WI38 (cell line): ENCODE measurements at regions not wholly inside any gene's neighbourhood (a gene's known extent, or its start where the extent isn't known, plus 50 kb on each side); places are given as distances from the start of the nearest gene placed in this dataset.

Experiments used
- H3K4me3 ChIP-seq: 2 replicates; pipeline ENCODE4 v1.5.1; 2011; ENCODE audit warnings: low read depth, mild to moderate bottlenecking, control low read depth, low read length
- TF ChIP-seq, protein P1 (sequence below): IDR thresholded peaks from 2 replicates; pipeline ENCODE4 v1.5.1; 2012; ENCODE audit warnings: low read depth, mild to moderate bottlenecking, control low read depth, low read length

DNA sequence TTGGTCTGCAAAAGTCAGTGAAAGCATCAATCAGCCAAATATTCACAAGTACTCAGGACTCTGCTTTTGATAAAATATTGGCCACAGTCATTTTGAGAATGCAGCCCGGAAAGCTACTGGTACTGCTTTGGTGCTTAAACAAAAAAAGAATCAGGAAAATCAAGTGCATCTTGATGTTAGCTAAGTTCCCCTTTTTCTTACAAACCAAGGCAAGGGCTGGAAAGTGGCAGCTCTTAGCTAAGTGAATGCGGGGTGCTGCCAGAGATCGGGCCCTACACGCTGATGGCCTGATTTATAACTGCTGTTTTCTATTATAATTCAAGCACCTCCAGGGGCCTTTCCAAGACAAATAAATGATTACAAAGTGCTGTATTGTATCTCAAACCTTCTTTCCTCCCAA lies 136.8 kb upstream of the MGMT start:
- TF ChIP-seq, protein P1, sequence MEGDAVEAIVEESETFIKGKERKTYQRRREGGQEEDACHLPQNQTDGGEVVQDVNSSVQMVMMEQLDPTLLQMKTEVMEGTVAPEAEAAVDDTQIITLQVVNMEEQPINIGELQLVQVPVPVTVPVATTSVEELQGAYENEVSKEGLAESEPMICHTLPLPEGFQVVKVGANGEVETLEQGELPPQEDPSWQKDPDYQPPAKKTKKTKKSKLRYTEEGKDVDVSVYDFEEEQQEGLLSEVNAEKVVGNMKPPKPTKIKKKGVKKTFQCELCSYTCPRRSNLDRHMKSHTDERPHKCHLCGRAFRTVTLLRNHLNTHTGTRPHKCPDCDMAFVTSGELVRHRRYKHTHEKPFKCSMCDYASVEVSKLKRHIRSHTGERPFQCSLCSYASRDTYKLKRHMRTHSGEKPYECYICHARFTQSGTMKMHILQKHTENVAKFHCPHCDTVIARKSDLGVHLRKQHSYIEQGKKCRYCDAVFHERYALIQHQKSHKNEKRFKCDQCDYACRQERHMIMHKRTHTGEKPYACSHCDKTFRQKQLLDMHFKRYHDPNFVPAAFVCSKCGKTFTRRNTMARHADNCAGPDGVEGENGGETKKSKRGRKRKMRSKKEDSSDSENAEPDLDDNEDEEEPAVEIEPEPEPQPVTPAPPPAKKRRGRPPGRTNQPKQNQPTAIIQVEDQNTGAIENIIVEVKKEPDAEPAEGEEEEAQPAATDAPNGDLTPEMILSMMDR, result no peak
- H3K4me3 ChIP-seq, result no peak overlapping the region

DNA sequence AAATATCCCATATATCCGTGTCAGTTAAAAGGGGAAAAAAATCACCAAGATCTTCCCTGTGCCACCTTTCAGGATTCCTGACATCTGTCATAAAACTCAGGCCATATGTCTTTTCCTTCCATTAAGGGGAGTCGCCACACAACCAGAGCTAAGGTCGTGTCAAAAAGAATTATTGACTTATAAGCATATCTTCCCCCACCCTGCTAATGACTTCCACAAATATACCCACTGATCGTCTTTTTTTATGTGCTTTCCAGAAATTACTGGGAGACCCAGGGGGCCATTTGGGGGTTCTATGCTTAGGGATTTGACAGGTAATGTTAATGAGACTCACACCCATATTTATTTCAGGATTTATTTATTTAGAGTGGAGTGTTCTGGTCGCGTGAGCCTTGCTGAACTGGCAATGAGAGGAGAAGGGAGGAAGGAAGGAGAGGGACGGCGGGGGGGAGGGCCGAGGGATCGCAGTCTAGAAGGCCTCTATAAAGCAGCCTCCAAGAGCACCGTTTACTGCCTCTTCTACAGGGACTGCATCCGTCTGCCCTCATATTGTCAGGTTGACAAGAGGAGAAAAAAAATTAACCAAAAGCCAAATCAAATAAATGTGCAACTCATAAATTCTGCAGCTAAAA lies 135.7 kb upstream of the MGMT start:
- TF ChIP-seq, protein P1, result no peak
- H3K4me3 ChIP-seq, result no peak overlapping the region

DNA sequence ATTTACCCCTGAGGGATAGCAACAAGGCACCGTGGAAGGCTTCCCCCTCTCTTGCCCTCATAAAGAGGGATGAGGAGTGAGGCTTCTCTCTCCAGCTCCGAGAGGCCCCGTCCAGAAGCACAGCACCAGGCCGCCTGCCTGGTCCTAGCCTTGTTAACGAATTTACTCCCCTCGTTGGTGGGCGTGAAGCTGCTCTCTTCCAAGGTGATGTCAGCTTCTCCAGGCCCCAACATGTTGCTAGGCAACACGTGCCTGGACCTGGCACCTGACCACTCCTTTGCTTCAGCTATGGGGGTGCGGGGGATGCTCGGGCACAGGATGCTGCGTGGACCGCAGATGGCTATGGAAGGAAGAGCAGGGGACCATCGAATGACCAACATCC lies 135.2 kb upstream of the MGMT start:
- TF ChIP-seq, protein P1, result no peak
- H3K4me3 ChIP-seq, result no peak overlapping the region

DNA sequence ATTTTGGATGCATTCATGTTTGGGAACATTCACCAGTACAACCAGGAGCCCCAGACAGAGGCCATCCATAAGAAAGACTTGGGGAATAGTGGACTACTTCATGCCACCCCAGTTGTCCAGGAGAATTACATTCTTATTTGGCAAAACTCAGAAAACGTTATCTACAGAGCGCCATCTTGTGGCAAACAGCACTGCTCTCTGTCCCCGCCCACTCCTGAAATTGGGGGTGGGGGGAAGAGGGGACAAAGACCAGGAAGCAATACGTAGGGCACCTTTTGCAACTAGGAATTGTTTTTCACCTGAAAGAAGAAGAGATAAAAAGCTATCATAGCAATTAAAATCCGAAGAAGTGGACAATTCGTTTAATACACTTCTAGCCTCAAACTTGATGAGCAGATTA lies 134.6 kb upstream of the MGMT start:
- TF ChIP-seq, protein P1, result no peak
- no peak overlapping the region for H3K4me3 ChIP-seq

DNA sequence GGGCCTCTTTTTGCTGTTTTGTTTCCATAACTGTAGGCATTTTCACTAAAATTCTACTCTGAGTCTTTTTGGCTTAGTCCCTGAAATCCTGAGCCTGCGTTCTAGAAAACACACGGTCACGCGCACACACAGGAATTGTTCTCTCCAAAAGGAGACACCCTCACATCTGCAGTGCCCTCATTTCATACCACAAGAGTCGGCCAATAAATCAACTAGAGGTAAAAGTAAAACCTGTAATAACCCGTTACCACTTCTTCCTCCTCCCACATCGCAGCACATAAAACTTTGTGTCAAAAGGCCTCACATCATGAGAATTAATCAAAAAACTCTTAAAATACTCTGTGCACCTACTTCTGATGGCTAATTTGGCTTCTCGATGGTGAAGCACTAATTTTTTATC lies 133.3 kb upstream of the MGMT start:
- TF ChIP-seq, protein P1, result no peak
- no peak overlapping the region for H3K4me3 ChIP-seq

DNA sequence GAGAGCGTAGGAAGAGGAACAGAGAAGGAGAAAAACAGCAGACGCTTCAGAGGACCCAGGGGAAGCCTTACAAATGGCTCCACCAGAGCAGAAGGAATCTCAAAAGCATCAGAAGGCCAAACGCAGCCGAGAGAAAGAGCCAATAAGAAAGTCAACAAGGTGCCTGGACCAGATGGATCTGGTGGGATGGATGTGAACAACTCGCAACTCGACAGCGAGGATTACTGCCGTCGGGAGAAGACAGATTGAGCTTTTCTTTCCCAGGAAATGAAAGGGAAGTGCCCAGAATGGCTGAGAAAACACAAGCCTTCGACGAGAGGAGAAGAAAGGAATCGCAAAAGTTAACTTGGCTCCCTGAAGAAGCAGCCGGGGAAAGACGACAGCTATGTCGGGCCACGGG lies 132.8 kb upstream of the MGMT start:
- H3K4me3 ChIP-seq, result no peak overlapping the region
- TF ChIP-seq, protein P1, result no peak

DNA sequence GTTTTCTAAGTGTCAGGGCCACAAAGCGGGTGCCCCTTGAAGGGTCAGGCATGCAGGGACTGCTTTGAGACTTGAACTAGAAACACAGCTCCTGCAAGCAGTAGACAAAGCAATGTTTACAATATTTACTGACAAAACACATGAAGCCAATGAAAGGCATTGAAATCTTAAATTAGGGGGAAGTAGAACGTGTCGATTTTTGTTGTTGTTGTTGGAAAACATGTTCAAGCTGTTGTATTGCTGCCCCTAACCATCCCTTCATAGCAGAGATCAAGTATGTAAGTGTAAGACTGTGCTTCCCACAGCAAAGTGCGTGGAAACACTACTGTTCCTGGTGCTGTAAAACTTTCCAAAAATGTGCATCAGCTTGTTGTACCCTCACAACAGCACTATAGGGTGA lies 131.6 kb upstream of the MGMT start:
- TF ChIP-seq, protein P1, result no peak
- H3K4me3 ChIP-seq, result no peak overlapping the region
